Tibial artery (tissue), 4 donors: ENCODE measurements at regions not wholly inside any gene's neighbourhood (a gene's known extent, or its start where the extent isn't known, plus 50 kb on each side); places are given as distances from the start of the nearest gene placed in this dataset.
"Not testable (repeated sequence)": the region's sequence is repeated elsewhere in the genome, so short reads cannot be mapped to it uniquely, and the experiment has no call there.

Experiments
- DNase-seq, 2 donors: peaks; one replicate each; pipeline ENCODE4 v3.0.0-alpha.2; 2019
- H3K27ac ChIP-seq, 2 donors: fragments of 200-600 bp; sonication (generic) in 1 of 2; 1 replicate in 1 of 2; 2 replicates in 1 of 2; pipeline ENCODE4 v1.5.1; 2018 to 2019; ENCODE audit warnings: mild to moderate bottlenecking in 1 of 2
- H3K27me3 ChIP-seq, 2 donors: fragments of 200-600 bp; sonication (generic) in 1 of 2; one replicate each; pipeline versions ENCODE4 v1.5.1 to v1.6.0; 2016 to 2019
- H3K36me3 ChIP-seq, 3 donors: fragments of 200-600 bp; sonication (generic) in 2 of 3; one replicate each; pipeline ENCODE4 v1.5.1; 2016 to 2019; ENCODE audit warnings: mild to moderate bottlenecking in 2 of 3
- H3K4me1 ChIP-seq, 4 donors: fragments of 200-600 bp; sonication (generic) in 2 of 4; 1 replicate in 3 of 4; 2 replicates in 1 of 4; pipeline ENCODE4 v1.5.1; 2016 to 2019
- H3K4me3 ChIP-seq, 2 donors: fragments of 200-600 bp; sonication (generic) in 1 of 2; 1 replicate in 1 of 2; 2 replicates in 1 of 2; pipeline ENCODE4 v1.5.1; 2018 to 2019; ENCODE audit warnings: mild to moderate bottlenecking in 2 of 2
- H3K9me3 ChIP-seq, 3 donors: fragments of 200-600 bp; sonication (generic) in 1 of 3; one replicate each; pipeline ENCODE4 v1.5.1; 2016 to 2019
- CTCF ChIP-seq, 2 experiments: fragments of 200-600 bp in 1 of 2; fragments of 450-650 bp in 1 of 2; IDR thresholded peaks; one replicate each; pipeline ENCODE4 v1.5.1; 2017 to 2019; ENCODE audit warnings: antibody characterized with exemption in 2 of 2, mild to moderate bottlenecking in 1 of 2, moderate library complexity in 1 of 2
- intact Hi-C: fragments of 100-400 bp; cut with DNase I; formaldehyde crosslinking; loops from one replicate; pipeline ENCODE4 v1.15.0; 2023; ENCODE audit warnings: low total_unique reads

GRCh38 chr13:83136660-83137059, 745.6 kb downstream of the SLITRK1 start:
- H3K27me3 ChIP-seq, result no peaks in the 10 kb centered on the region
- DNase-seq, result no peak
- TF ChIP-seq CTCF (IDR thresholded peaks at IDR 0.05), result no peak
- intact Hi-C loops, result no loop called here
- H3K36me3 ChIP-seq, result no peaks in the 10 kb centered on the region
- no peak overlapping the region for H3K27ac ChIP-seq
- H3K4me3 ChIP-seq, result no peak overlapping the region
- no peaks in the 10 kb centered on the region for H3K9me3 ChIP-seq
- H3K4me1 ChIP-seq, result no peaks in the 10 kb centered on the region

- no peak overlapping the region for H3K27ac ChIP-seq
- no peaks in the 10 kb centered on the region for H3K9me3 ChIP-seq
- H3K4me1 ChIP-seq, result no peaks in the 10 kb centered on the region
- intact Hi-C loops, result no loop called here
- TF ChIP-seq CTCF (IDR thresholded peaks at IDR 0.05), result no peak
- no peak overlapping the region for H3K4me3 ChIP-seq
- DNase-seq, result no peak
- H3K27me3 ChIP-seq, result no peaks in the 10 kb centered on the region
- no peaks in the 10 kb centered on the region for H3K36me3 ChIP-seq
These were observed 756.5 kb downstream of the SLITRK1 start for GRCh38 chr13:83125791-83126190.

- no peaks in the 10 kb centered on the region for H3K9me3 ChIP-seq
- H3K27ac ChIP-seq, result no peak overlapping the region
- H3K36me3 ChIP-seq, result no peaks in the 10 kb centered on the region
- no peak for TF ChIP-seq CTCF (IDR thresholded peaks at IDR 0.05)
- intact Hi-C loops, result no loop called here
- H3K27me3 ChIP-seq, result no peaks in the 10 kb centered on the region
- DNase-seq, result no peak
- no peaks in the 10 kb centered on the region for H3K4me1 ChIP-seq
- H3K4me3 ChIP-seq, result no peak overlapping the region
These were observed 760.4 kb downstream of the SLITRK1 start for GRCh38 chr13:83121896-83122295.

GRCh38 chr13:83117046-83117445, 765.2 kb downstream of the SLITRK1 start:
- no peaks in the 10 kb centered on the region for H3K36me3 ChIP-seq
- no peaks in the 10 kb centered on the region for H3K9me3 ChIP-seq
- no peak overlapping the region for H3K4me3 ChIP-seq
- no peak for DNase-seq
- H3K4me1 ChIP-seq, result no peaks in the 10 kb centered on the region
- no peaks in the 10 kb centered on the region for H3K27me3 ChIP-seq
- no peak overlapping the region for H3K27ac ChIP-seq
- intact Hi-C loops, result no loop called here
- no peak for TF ChIP-seq CTCF (IDR thresholded peaks at IDR 0.05)

GRCh38 chr13:83101574-83102247, 780.6 kb downstream of the SLITRK1 start:
- H3K36me3 ChIP-seq, H3K4me1 ChIP-seq, DNase-seq, H3K27me3 ChIP-seq, H3K27ac ChIP-seq, H3K9me3 ChIP-seq, intact Hi-C loops, H3K4me3 ChIP-seq: not testable (repeated sequence)

GRCh38 chr13:83100237-83100636, 782.0 kb downstream of the SLITRK1 start:
- Histone ChIP-seq H3K27me3 (no peaks in the 10 kb centered on the region), H3K36me3 (no peaks in the 10 kb centered on the region), H3K9me3 (no peaks in the 10 kb centered on the region), H3K4me3 (no peak overlapping the region), H3K4me1 (no peaks in the 10 kb centered on the region), H3K27ac (no peak overlapping the region)
- intact Hi-C loops, result no loop called here
- DNase-seq, result no peak
- no peak for TF ChIP-seq CTCF (IDR thresholded peaks at IDR 0.05)
